ENCODE measurements at regions not wholly inside any gene's neighbourhood (a gene's known extent, or its start where the extent isn't known, plus 50 kb on each side); places are given as distances from the start of the nearest gene placed in this dataset.

DNA sequence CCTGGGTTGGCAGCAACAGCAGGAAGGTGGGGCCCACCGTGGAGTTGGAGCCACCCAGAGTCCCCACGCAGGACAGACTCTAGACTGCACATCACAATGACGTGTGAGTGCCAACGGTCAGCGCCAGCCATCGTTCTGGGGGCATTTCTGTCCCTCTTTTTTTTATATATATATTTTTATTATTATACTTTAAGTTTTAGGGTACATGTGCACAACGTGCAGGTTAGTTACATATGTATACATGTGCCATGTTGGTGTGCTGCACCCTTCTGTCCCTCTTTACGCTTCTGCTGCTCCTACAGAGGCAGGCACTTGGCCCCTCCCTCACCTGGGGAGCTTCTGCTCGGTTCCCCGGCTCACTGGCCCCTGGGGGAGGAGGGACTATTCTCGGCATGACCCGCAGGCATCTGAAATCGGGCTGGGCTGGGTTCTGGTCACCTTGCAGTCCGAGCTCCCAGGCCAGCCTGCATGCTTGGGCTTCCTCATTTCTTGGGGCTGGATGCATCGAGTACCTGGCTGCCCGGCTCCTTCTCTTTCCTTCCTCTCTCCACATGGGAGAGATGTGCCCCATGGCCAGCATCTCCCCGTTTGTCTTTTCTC is 787.4 kb downstream of the TBC1D22A start:
- CTCF ChIA-PET = no interaction called here
- Histone ChIP-seq H3K9me3 (ENCODE audit: low read length) (no peaks in the 10 kb centered on the region), H3K27me3 (ENCODE audit: low read length) (peaks cover 20% of the 10 kb centered on the region), H3K4me1 (ENCODE audit: insufficient read depth, low read length) (no peaks in the 10 kb centered on the region), H3K4me2 (ENCODE audit: low read length) (no peak overlapping the region), H3K9ac (ENCODE audit: low read length) (no peak overlapping the region), H3K4me3 (ENCODE audit: low read length) (no peak overlapping the region), H3K9me2 (replicated peaks; ENCODE audit: low read length) (no peaks in the 10 kb centered on the region), H3F3A (ENCODE audit: low read length, unreplicated experiment) (no peaks in the 10 kb centered on the region), H3K27ac (ENCODE audit: low read length) (no peak overlapping the region), H3K36me3 (ENCODE audit: low read depth, low read length) (no peaks in the 10 kb centered on the region), H3K79me2 (ENCODE audit: low read length) (no peaks in the 10 kb centered on the region), H2AFZ (ENCODE audit: low read length) (no peak overlapping the region), H4K20me1 (ENCODE audit: low read length) (no peaks in the 10 kb centered on the region)
- no peak for DNase-seq
- no TSS peak for BruUV-seq (replicated peaks)
- TF ChIP-seq, protein P1, sequence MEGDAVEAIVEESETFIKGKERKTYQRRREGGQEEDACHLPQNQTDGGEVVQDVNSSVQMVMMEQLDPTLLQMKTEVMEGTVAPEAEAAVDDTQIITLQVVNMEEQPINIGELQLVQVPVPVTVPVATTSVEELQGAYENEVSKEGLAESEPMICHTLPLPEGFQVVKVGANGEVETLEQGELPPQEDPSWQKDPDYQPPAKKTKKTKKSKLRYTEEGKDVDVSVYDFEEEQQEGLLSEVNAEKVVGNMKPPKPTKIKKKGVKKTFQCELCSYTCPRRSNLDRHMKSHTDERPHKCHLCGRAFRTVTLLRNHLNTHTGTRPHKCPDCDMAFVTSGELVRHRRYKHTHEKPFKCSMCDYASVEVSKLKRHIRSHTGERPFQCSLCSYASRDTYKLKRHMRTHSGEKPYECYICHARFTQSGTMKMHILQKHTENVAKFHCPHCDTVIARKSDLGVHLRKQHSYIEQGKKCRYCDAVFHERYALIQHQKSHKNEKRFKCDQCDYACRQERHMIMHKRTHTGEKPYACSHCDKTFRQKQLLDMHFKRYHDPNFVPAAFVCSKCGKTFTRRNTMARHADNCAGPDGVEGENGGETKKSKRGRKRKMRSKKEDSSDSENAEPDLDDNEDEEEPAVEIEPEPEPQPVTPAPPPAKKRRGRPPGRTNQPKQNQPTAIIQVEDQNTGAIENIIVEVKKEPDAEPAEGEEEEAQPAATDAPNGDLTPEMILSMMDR (conservative IDR thresholded peaks at IDR 0.05; ENCODE audit: low read depth, low read length) = no peak
- TF ChIP-seq EZH2 (IDR thresholded peaks at IDR 0.05; ENCODE audit: low read length, unreplicated experiment) = no peak
- TF ChIP-seq EZH2phosphoT487 (IDR thresholded peaks at IDR 0.05; ENCODE audit: borderline replicate concordance, low read length) = no peak
- ATAC-seq = no peak
- POLR2A ChIA-PET (ENCODE audit: unreplicated experiment) = no interaction called here
- intact Hi-C loops (cut with micrococcal nuclease) = no loop called here

DNA sequence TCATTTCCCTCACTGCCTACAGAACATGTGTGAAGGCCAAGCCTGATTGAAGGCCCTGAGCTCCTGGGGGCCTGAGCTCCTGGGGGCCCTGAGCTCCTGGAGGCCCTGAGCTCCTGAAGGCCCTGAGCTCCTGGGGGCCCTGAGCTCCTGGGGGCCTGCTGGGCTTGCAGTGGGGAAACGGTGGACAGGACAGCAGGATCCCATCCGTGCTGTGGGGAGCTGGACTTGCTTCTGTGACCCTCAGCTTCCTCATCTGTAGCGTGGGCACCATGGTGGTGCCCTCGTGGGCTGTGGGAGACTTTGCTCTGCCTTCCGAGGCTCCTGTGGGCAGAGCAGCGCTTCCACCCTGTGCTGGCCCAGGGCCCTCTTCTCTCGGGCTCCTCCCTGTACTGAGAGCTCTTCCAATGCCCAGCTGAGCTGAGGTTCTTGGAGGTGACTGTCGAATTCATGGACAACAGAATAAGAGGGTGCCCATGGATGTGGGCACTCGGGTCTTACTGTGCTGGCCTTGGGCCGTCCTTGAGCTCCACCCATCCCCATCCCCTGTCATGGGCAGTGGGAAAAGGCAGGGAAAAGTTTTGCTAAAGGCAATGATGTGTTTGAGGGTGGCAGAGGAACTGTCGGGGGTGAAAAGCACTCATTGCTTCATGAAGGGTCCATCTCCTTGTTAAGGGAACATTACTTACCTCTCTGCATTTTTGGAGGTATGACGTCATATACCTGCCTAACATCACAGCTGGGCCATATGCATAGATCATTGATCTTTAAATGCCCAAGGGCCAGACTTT is 786.7 kb downstream of the TBC1D22A start:
- Histone ChIP-seq H3K9ac (ENCODE audit: low read length) (no peak overlapping the region), H3K4me1 (ENCODE audit: insufficient read depth, low read length) (no peaks in the 10 kb centered on the region), H3K4me2 (ENCODE audit: low read length) (no peak overlapping the region), H2AFZ (ENCODE audit: low read length) (no peak overlapping the region), H3K4me3 (ENCODE audit: low read length) (no peak overlapping the region), H3K27ac (ENCODE audit: low read length) (no peak overlapping the region), H4K20me1 (ENCODE audit: low read length) (no peaks in the 10 kb centered on the region), H3K27me3 (ENCODE audit: low read length) (peaks cover 19% of the 10 kb centered on the region), H3K9me3 (ENCODE audit: low read length) (no peaks in the 10 kb centered on the region), H3K9me2 (replicated peaks; ENCODE audit: low read length) (no peaks in the 10 kb centered on the region), H3F3A (ENCODE audit: low read length, unreplicated experiment) (no peaks in the 10 kb centered on the region), H3K36me3 (ENCODE audit: low read depth, low read length) (no peaks in the 10 kb centered on the region), H3K79me2 (ENCODE audit: low read length) (no peaks in the 10 kb centered on the region)
- ChIA-PET POLR2A (ENCODE audit: unreplicated experiment) (no interaction called here), CTCF (no interaction called here)
- no peak for DNase-seq
- TF ChIP-seq EZH2 (IDR thresholded peaks at IDR 0.05; ENCODE audit: low read length, unreplicated experiment) (no peak), EZH2phosphoT487 (IDR thresholded peaks at IDR 0.05; ENCODE audit: borderline replicate concordance, low read length) (no peak)
- TF ChIP-seq, protein P1 (conservative IDR thresholded peaks at IDR 0.05; ENCODE audit: low read depth, low read length) = no peak
- intact Hi-C loops (cut with micrococcal nuclease) = no loop called here
- no peak for ATAC-seq
- BruUV-seq (replicated peaks) = no TSS peak

Data from PC-3 (cell line).